Karpas-422 (cell line): ENCODE measurements at regions not wholly inside any gene's neighbourhood (a gene's known extent, or its start where the extent isn't known, plus 50 kb on each side); places are given as distances from the start of the nearest gene placed in this dataset.

Experiments
- DNase-seq: peaks from one replicate; pipeline ENCODE4 v3.0.0-alpha.2; 2015
- H2AFZ ChIP-seq: fragments of 200-600 bp; sonication (generic); 2 replicates; pipeline ENCODE4 v1.6.1; 2014; ENCODE audit warnings: antibody characterized with exemption, low read length, mixed read lengths
- H3K27ac ChIP-seq: fragments of 200-600 bp; sonication (generic); 2 replicates; pipeline ENCODE4 v1.5.1; 2014; ENCODE audit warnings: mild to moderate bottlenecking, low read length, moderate library complexity
- H3K27me3 ChIP-seq: fragments of 200-600 bp; sonication (generic); 2 replicates; pipeline ENCODE4 v1.6.1; 2014; ENCODE audit warnings: low read length, mixed read lengths
- H3K36me3 ChIP-seq: fragments of 200-600 bp; sonication (generic); 2 replicates; pipeline ENCODE4 v1.6.1; 2014; ENCODE audit warnings: low read length, mixed read lengths; ENCODE audit not compliant: insufficient read depth
- H3K4me1 ChIP-seq: fragments of 200-600 bp; sonication (generic); 2 replicates; pipeline ENCODE4 v1.6.1; 2014; ENCODE audit warnings: mild to moderate bottlenecking, low read length, mixed read lengths
- H3K4me2 ChIP-seq: fragments of 200-600 bp; sonication (generic); 2 replicates; pipeline ENCODE4 v1.6.1; 2014; ENCODE audit warnings: low read length, low read depth, mild to moderate bottlenecking; ENCODE audit not compliant: poor library complexity, severe bottlenecking
- H3K4me3 ChIP-seq: fragments of 200-600 bp; sonication (generic); 2 replicates; pipeline ENCODE4 v1.5.1; 2014; ENCODE audit warnings: mild to moderate bottlenecking, antibody characterized with exemption, low read length, mixed read lengths
- H3K79me2 ChIP-seq: fragments of 200-600 bp; sonication (generic); 2 replicates; pipeline ENCODE4 v1.6.1; 2014; ENCODE audit warnings: mild to moderate bottlenecking, low read length, mixed read lengths
- H3K9ac ChIP-seq: fragments of 200-600 bp; sonication (generic); 2 replicates; pipeline ENCODE4 v1.6.0; 2014; ENCODE audit warnings: low read length
- H3K9me2 ChIP-seq: fragments of 200-600 bp; sonication (generic), shearing (Covaris generic); replicated peaks from 2 replicates; pipeline ENCODE4 v1.6.0; 2014; ENCODE audit warnings: mild to moderate bottlenecking, low read length, moderate library complexity; ENCODE audit not compliant: insufficient read depth
- H3K9me3 ChIP-seq: fragments of 300-700, 200-600 bp; sonication (generic); 2 replicates; pipeline ENCODE4 v1.6.1; 2014; ENCODE audit warnings: low read length, mixed read lengths
- H4K20me1 ChIP-seq: fragments of 200-600 bp; sonication (generic); 2 replicates; pipeline ENCODE4 v1.6.1; 2014; ENCODE audit warnings: mild to moderate bottlenecking, antibody characterized with exemption, low read length, low read depth; ENCODE audit not compliant: insufficient read depth

- no peak overlapping the region for H3K9ac ChIP-seq
- H2AFZ ChIP-seq = no peak overlapping the region
- H3K4me1 ChIP-seq = no peaks in the 10 kb centered on the region
- H3K9me2 ChIP-seq = no peaks in the 10 kb centered on the region
- H3K79me2 ChIP-seq = no peaks in the 10 kb centered on the region
- no peak overlapping the region for H3K4me2 ChIP-seq
- H3K27me3 ChIP-seq = no peaks in the 10 kb centered on the region
- no peaks in the 10 kb centered on the region for H3K9me3 ChIP-seq
- H4K20me1 ChIP-seq = no peaks in the 10 kb centered on the region
- DNase-seq = no peak
- H3K27ac ChIP-seq = no peak overlapping the region
- H3K4me3 ChIP-seq = no peak overlapping the region
- no peaks in the 10 kb centered on the region for H3K36me3 ChIP-seq
Observed at GRCh38 chr5:82673057-82673809, 395.1 kb upstream of the RPS23 start.

DNA sequence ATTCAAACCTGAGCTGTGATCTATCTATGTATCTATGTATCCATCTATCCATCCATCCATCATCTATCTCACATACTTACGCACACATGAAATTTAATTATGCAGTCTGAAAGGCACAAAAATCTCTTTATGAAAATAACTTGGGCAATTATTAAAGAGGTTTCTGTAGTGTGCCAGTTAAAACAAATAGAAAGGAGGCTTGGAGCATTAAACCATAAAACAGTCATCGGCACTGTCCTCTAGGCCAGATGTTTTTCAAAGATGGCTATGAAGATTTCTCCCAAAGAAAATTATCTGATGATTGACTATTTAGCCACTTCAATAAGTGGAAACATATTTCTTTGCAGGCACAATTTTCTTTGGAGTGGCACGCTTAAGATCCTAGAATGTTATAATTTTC lies 392.5 kb upstream of the RPS23 start:
- no peak overlapping the region for H3K4me3 ChIP-seq

DNA sequence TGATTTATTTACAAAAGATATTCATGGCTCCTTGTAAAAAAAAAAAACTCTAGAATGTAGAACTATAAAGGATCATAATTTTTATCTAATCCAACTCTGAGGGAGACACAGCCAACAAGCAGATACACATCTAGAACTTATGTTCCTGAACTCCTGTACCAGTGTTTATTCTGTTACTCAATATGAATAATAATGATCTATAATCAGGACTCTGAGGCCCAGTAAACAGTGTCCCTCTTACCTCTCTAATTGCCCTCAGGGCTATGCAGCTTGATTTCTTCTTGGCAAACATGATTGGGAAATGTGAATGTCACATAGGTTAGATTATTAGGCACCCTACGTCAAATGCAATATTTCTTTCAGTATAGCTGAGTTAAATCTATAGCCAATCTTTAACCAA lies 391.6 kb upstream of the RPS23 start:
- H3K9me2 ChIP-seq = no peaks in the 10 kb centered on the region
- no peaks in the 10 kb centered on the region for H3K9me3 ChIP-seq
- no peak overlapping the region for H3K4me2 ChIP-seq
- no peak overlapping the region for H3K4me3 ChIP-seq
- H3K27me3 ChIP-seq = no peaks in the 10 kb centered on the region
- no peaks in the 10 kb centered on the region for H4K20me1 ChIP-seq
- no peak overlapping the region for H3K27ac ChIP-seq
- DNase-seq = no peak
- H3K4me1 ChIP-seq = no peaks in the 10 kb centered on the region
- H3K79me2 ChIP-seq = no peaks in the 10 kb centered on the region
- no peak overlapping the region for H2AFZ ChIP-seq
- H3K36me3 ChIP-seq = no peaks in the 10 kb centered on the region
- no peak overlapping the region for H3K9ac ChIP-seq

More for the DNA sequence above, 392.5 kb upstream of the RPS23 start:
- Histone ChIP-seq H3K27ac (no peak overlapping the region), H4K20me1 (no peaks in the 10 kb centered on the region), H3K36me3 (no peaks in the 10 kb centered on the region), H2AFZ (no peak overlapping the region), H3K27me3 (no peaks in the 10 kb centered on the region), H3K9me3 (no peaks in the 10 kb centered on the region), H3K9ac (no peak overlapping the region), H3K4me1 (no peaks in the 10 kb centered on the region), H3K9me2 (no peaks in the 10 kb centered on the region), H3K4me2 (no peak overlapping the region), H3K79me2 (no peaks in the 10 kb centered on the region)
- DNase-seq = no peak

- no peaks in the 10 kb centered on the region for H3K36me3 ChIP-seq
- DNase-seq = no peak
- no peak overlapping the region for H3K9ac ChIP-seq
- H4K20me1 ChIP-seq = no peaks in the 10 kb centered on the region
- no peaks in the 10 kb centered on the region for H3K27me3 ChIP-seq
- no peak overlapping the region for H2AFZ ChIP-seq
- H3K79me2 ChIP-seq = no peaks in the 10 kb centered on the region
- no peak overlapping the region for H3K27ac ChIP-seq
- no peak overlapping the region for H3K4me2 ChIP-seq
- H3K9me2 ChIP-seq = no peaks in the 10 kb centered on the region
- H3K4me1 ChIP-seq = no peaks in the 10 kb centered on the region
- no peaks in the 10 kb centered on the region for H3K9me3 ChIP-seq
- H3K4me3 ChIP-seq = no peak overlapping the region
Observed at GRCh38 chr5:82666312-82666711, 388.2 kb upstream of the RPS23 start.

- Histone ChIP-seq H3K4me1 (no peaks in the 10 kb centered on the region), H3K79me2 (no peaks in the 10 kb centered on the region), H3K4me3 (no peak overlapping the region), H3K9ac (no peak overlapping the region), H4K20me1 (no peaks in the 10 kb centered on the region), H3K27me3 (no peaks in the 10 kb centered on the region), H3K9me2 (no peaks in the 10 kb centered on the region), H3K4me2 (no peak overlapping the region), H3K9me3 (no peaks in the 10 kb centered on the region), H3K27ac (no peak overlapping the region), H3K36me3 (no peaks in the 10 kb centered on the region), H2AFZ (no peak overlapping the region)
- DNase-seq = no peak
Observed at GRCh38 chr5:82664732-82665131, 386.6 kb upstream of the RPS23 start.

GRCh38 chr5:82663225-82663624 lies 385.1 kb upstream of the RPS23 start:
- Histone ChIP-seq H3K27me3 (no peaks in the 10 kb centered on the region), H3K9me3 (no peaks in the 10 kb centered on the region), H3K4me1 (no peaks in the 10 kb centered on the region), H3K9ac (no peak overlapping the region), H3K27ac (no peak overlapping the region), H2AFZ (no peak overlapping the region), H3K9me2 (no peaks in the 10 kb centered on the region), H3K79me2 (no peaks in the 10 kb centered on the region), H3K36me3 (no peaks in the 10 kb centered on the region), H3K4me2 (no peak overlapping the region), H4K20me1 (no peaks in the 10 kb centered on the region), H3K4me3 (no peak overlapping the region)
- no peak for DNase-seq

GRCh38 chr5:82662340-82662739 lies 384.2 kb upstream of the RPS23 start:
- Histone ChIP-seq H2AFZ (no peak overlapping the region), H4K20me1 (no peaks in the 10 kb centered on the region), H3K9me3 (no peaks in the 10 kb centered on the region), H3K36me3 (no peaks in the 10 kb centered on the region), H3K9me2 (no peaks in the 10 kb centered on the region), H3K79me2 (no peaks in the 10 kb centered on the region), H3K27me3 (no peaks in the 10 kb centered on the region), H3K4me3 (no peak overlapping the region), H3K27ac (no peak overlapping the region), H3K4me1 (no peaks in the 10 kb centered on the region), H3K4me2 (no peak overlapping the region), H3K9ac (no peak overlapping the region)
- no peak for DNase-seq

- no peak for DNase-seq
- Histone ChIP-seq H3K9me3 (no peaks in the 10 kb centered on the region), H3K9me2 (no peaks in the 10 kb centered on the region), H3K4me1 (no peaks in the 10 kb centered on the region), H3K27me3 (no peaks in the 10 kb centered on the region), H3K79me2 (no peaks in the 10 kb centered on the region), H2AFZ (no peak overlapping the region), H4K20me1 (no peaks in the 10 kb centered on the region), H3K4me3 (no peak overlapping the region), H3K36me3 (no peaks in the 10 kb centered on the region), H3K27ac (no peak overlapping the region), H3K4me2 (no peak overlapping the region), H3K9ac (no peak overlapping the region)
Observed at GRCh38 chr5:82661933-82662332, 383.8 kb upstream of the RPS23 start.
